Left ventricle myocardium inferior (tissue), 1 donor: ENCODE measurements at regions not wholly inside any gene's neighbourhood (a gene's known extent, or its start where the extent isn't known, plus 50 kb on each side); places are given as distances from the start of the nearest gene placed in this dataset.
"Not testable (repeated sequence)": the region's sequence is repeated elsewhere in the genome, so short reads cannot be mapped to it uniquely, and the experiment has no call there.

ENCODE experiments used
- DNase-seq: peaks from one replicate; pipeline ENCODE4 v3.0.0-alpha.2; 2020
- H3K27ac ChIP-seq: fragments of 200-600 bp; replicated peaks from 2 replicates; pipeline ENCODE4 v1.8.0; 2021
- H3K27me3 ChIP-seq: fragments of 200-600 bp; 2 replicates; pipeline ENCODE4 v1.8.0; 2021; ENCODE audit warnings: low read depth
- H3K36me3 ChIP-seq: fragments of 200-600 bp; 2 replicates; pipeline ENCODE4 v1.8.0; 2021
- H3K4me1 ChIP-seq: fragments of 200-600 bp; 2 replicates; pipeline ENCODE4 v1.8.0; 2021
- H3K4me3 ChIP-seq: fragments of 200-600 bp; 2 replicates; pipeline ENCODE4 v1.8.0; 2021; ENCODE audit warnings: mild to moderate bottlenecking, moderate library complexity
- H3K9me3 ChIP-seq: fragments of 200-600 bp; replicated peaks from 2 replicates; pipeline ENCODE4 v1.8.0; 2021
- intact Hi-C: fragments of 100-400 bp; cut with micrococcal nuclease; formaldehyde crosslinking; loops from one replicate; pipeline ENCODE4 v1.11.0; 2022
- TF ChIP-seq, protein P1 (sequence below): fragments of 200-600 bp; IDR thresholded peaks from 2 replicates; pipeline ENCODE4 v1.8.0; 2021; ENCODE audit warnings: antibody characterized with exemption, mild to moderate bottlenecking, borderline replicate concordance
- donor health status: DM: no; HTN: yes; CAD: no; lungs with severe emphysema.

DNA sequence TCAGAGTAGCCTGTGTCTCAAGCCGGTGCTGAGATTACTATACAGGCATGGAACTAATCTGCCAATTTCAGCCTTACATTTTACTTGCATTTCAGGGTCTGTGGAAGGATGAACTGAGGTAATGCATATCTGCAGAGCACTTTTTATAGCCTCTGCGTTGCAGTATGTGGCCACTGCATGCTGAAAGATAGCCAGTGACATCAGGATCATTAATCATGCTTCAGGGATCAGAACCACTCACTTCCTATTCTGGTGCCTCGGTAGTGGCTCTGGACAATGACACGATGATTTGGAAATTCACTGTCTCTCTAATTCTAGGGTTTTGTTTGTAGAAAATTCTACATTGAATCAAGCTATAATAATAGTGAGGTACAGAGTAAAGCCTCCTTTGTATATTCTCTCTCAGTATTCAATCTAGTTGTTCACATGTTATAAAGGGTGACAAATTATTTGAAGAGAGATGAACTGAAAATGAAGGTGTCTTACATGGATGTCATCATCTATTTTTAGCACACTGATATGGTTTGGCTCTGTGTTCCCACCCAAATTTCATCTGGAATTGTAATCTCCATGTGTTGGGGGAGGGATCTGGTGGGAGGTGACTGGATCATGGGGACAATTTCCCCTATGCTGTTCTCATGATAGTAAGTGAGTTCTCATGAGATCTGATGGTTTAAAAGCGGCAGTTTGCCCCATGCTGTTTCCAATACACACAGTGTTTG, 554.3 kb upstream of the MIS18BP1 start:
- Histone ChIP-seq H3K27ac (no peak overlapping the region), H3K27me3 (no peaks in the 10 kb centered on the region), H3K4me3 (no peak overlapping the region), H3K4me1 (no peaks in the 10 kb centered on the region), H3K9me3 (no peaks in the 10 kb centered on the region), H3K36me3 (no peaks in the 10 kb centered on the region)
- intact Hi-C loops: no loop called here
- TF ChIP-seq, protein P1, sequence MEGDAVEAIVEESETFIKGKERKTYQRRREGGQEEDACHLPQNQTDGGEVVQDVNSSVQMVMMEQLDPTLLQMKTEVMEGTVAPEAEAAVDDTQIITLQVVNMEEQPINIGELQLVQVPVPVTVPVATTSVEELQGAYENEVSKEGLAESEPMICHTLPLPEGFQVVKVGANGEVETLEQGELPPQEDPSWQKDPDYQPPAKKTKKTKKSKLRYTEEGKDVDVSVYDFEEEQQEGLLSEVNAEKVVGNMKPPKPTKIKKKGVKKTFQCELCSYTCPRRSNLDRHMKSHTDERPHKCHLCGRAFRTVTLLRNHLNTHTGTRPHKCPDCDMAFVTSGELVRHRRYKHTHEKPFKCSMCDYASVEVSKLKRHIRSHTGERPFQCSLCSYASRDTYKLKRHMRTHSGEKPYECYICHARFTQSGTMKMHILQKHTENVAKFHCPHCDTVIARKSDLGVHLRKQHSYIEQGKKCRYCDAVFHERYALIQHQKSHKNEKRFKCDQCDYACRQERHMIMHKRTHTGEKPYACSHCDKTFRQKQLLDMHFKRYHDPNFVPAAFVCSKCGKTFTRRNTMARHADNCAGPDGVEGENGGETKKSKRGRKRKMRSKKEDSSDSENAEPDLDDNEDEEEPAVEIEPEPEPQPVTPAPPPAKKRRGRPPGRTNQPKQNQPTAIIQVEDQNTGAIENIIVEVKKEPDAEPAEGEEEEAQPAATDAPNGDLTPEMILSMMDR: no peak
- DNase-seq: no peak

DNA sequence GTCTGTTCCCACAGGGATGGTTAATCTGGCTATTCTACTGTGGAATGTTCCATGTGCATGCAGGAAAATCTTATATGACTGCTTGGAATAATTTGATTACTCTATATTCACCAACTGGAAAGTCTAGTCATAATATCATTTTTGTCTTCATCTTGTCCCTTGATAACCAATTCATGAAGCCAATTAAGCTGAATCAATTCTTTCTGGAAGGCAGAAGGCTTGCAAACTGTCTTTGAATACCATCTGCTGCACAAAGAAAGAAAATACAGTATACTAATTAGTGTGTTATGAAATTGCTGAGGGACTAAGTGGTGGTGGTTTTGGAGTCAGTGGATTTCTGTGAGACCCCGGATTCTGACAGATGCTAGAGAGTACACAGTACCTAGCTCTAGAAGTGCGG, 546.5 kb upstream of the MIS18BP1 start:
- no peaks in the 10 kb centered on the region for H3K36me3 ChIP-seq
- TF ChIP-seq, protein P1: no peak
- no peaks in the 10 kb centered on the region for H3K4me1 ChIP-seq
- no peak for DNase-seq
- intact Hi-C loops: no loop called here
- H3K27me3 ChIP-seq: no peaks in the 10 kb centered on the region
- H3K4me3 ChIP-seq: no peak overlapping the region
- no peak overlapping the region for H3K27ac ChIP-seq
- H3K9me3 ChIP-seq: peaks cover 6% of the 10 kb centered on the region

DNA sequence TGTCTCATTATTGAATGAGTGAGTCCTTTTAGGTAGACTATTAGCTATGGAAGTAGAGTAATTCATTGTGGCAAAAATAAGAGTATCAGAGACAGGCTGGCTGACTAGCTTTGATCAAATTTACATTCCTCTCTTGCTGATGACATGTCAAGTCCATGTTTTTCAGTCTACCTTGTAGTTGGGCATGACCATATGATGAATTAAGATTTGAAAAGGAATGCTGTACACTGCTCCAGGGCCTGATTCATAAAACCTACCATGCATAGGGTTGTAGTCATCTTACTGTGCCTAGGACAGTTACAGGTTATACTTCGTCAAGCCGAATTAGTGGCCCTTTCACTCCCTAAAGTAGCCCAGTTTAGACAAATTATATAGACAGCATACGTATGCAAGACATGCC, 545.7 kb upstream of the MIS18BP1 start:
- TF ChIP-seq, protein P1: no peak
- H3K4me1 ChIP-seq: no peaks in the 10 kb centered on the region
- H3K9me3 ChIP-seq: peaks cover 6% of the 10 kb centered on the region
- no peak overlapping the region for H3K27ac ChIP-seq
- no peaks in the 10 kb centered on the region for H3K36me3 ChIP-seq
- no peak overlapping the region for H3K4me3 ChIP-seq
- no peak for DNase-seq
- H3K27me3 ChIP-seq: no peaks in the 10 kb centered on the region
- intact Hi-C loops: no loop called here

DNA sequence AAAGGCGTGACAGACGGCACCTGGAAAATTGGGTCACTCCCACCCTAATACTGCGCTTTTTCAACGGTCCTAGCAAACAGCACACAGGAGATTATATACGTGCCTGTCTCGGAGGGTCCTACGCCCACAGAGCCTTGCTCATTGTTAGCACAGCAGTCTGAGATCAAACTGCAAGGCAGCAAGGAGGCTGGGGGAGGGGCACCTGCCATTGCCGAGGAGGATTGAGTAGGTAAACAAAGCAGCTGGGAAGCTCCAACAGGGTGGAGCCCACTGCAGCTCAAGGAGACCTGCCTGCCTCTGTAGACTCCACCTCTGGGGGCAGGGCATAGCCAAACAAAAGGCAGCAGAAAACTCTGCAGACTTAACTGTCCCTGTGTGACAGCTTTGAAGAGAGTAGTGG, 543.0 kb upstream of the MIS18BP1 start:
- H3K4me1 ChIP-seq, H3K9me3 ChIP-seq, H3K4me3 ChIP-seq, intact Hi-C loops, H3K27ac ChIP-seq, H3K27me3 ChIP-seq, DNase-seq, H3K36me3 ChIP-seq: not testable (repeated sequence)

DNA sequence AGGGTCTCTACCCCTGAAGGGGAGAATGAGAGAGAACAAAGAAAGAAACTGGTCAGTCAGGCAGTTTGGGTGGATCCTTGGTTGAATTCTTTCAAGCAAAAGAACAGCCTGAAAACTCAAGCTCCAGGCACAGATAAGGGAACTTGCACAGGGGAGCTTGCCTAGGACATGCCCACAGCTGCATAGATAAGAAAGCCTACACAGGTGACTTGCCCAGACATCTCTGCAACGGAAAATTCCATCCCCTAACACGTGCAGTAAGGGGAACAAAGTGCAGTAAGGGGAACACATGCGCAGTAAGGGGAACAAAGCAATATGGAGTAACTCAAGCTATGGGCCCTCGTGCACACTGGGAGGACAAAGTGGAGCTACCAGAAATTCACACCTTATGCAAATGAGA, 540.1 kb upstream of the MIS18BP1 start:
- TF ChIP-seq, protein P1: no peak
- Histone ChIP-seq H3K9me3 (peaks cover 26% of the 10 kb centered on the region), H3K4me3 (no peak overlapping the region), H3K36me3 (no peaks in the 10 kb centered on the region), H3K4me1 (no peaks in the 10 kb centered on the region), H3K27me3 (no peaks in the 10 kb centered on the region), H3K27ac (no peak overlapping the region)
- DNase-seq: no peak
- intact Hi-C loops: no loop called here

DNA sequence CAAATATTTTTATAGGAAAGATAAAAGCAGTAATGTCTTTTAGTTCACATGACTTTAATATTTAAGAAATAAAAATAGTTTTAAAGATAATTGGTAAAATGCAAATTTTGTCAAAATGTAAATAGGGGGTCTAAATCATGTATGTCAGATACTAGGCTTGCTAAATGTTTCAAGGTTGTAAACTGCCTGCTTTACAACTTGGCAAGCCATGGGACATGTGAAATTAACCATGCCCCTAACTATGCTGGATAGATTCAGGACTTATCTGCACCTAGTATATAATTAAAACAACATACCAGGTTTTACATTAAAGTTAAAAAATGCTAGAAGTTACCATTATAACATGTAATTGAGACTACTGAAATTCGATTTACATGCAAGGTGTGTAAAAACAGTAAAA, 537.3 kb upstream of the MIS18BP1 start:
- Histone ChIP-seq H3K4me3 (no peak overlapping the region), H3K9me3 (peaks cover 47% of the 10 kb centered on the region), H3K27ac (no peak overlapping the region), H3K36me3 (no peaks in the 10 kb centered on the region), H3K27me3 (no peaks in the 10 kb centered on the region), H3K4me1 (no peaks in the 10 kb centered on the region)
- no peak for DNase-seq
- TF ChIP-seq, protein P1: no peak
- intact Hi-C loops: no loop called here
